NOMO-1 (cell line): ENCODE measurements at regions not wholly inside any gene's neighbourhood (a gene's known extent, or its start where the extent isn't known, plus 50 kb on each side); places are given as distances from the start of the nearest gene placed in this dataset.
"Not testable (repeated sequence)": the region's sequence is repeated elsewhere in the genome, so short reads cannot be mapped to it uniquely, and the experiment has no call there.

Source experiments
- DNase-seq, 2 experiments: peaks; one replicate each; lab custom pipeline; 2025; ENCODE audit not compliant: unreplicated experiment in 2 of 2; lab: John Stamatoyannopoulos, UW

- DNase-seq, result no peak
Observed at GRCh38 chr19:32058131-32058530, 287.3 kb upstream of the ZNF507 start.

GRCh38 chr19:32061315-32061714 lies 284.1 kb upstream of the ZNF507 start:
- no peak for DNase-seq

- no peak for DNase-seq
Observed at GRCh38 chr19:32063601-32064000, 281.8 kb upstream of the ZNF507 start.

- no peak for DNase-seq
Observed at GRCh38 chr19:32066056-32066455, 279.4 kb upstream of the ZNF507 start.

- DNase-seq, result no peak
Observed at GRCh38 chr19:32067685-32068084, 277.7 kb upstream of the ZNF507 start.

- no peak for DNase-seq
Observed at GRCh38 chr19:32068793-32069192, 276.6 kb upstream of the ZNF507 start.

- DNase-seq, result no peak
Observed at GRCh38 chr19:32070101-32070500, 275.3 kb upstream of the ZNF507 start.

- no peak for DNase-seq
Observed at GRCh38 chr19:32082028-32082427, 263.4 kb upstream of the ZNF507 start.

- not testable (repeated sequence) for DNase-seq
Observed at GRCh38 chr19:32084756-32085363, 260.6 kb upstream of the ZNF507 start.

GRCh38 chr19:32091241-32091640 lies 254.2 kb upstream of the ZNF507 start:
- no peak for DNase-seq

GRCh38 chr19:32097011-32097410 lies 248.4 kb upstream of the ZNF507 start:
- no peak for DNase-seq

- no peak for DNase-seq
Observed at GRCh38 chr19:32097620-32098019, 247.8 kb upstream of the ZNF507 start.

- DNase-seq, result no peak
Observed at GRCh38 chr19:32098968-32099367, 246.4 kb upstream of the ZNF507 start.

GRCh38 chr19:32101206-32101605 lies 244.2 kb upstream of the ZNF507 start:
- no peak for DNase-seq

GRCh38 chr19:32103541-32103940 lies 241.9 kb upstream of the ZNF507 start:
- DNase-seq, result no peak

GRCh38 chr19:32104153-32104849 lies 241.1 kb upstream of the ZNF507 start:
- DNase-seq, result no peak

- DNase-seq, result no peak
Observed at GRCh38 chr19:32104850-32105235, 240.6 kb upstream of the ZNF507 start.

GRCh38 chr19:32105527-32106310 lies 239.7 kb upstream of the ZNF507 start:
- DNase-seq, result no peak

GRCh38 chr19:32122258-32122657 lies 223.2 kb upstream of the ZNF507 start:
- no peak for DNase-seq

GRCh38 chr19:32123355-32123940 lies 222.0 kb upstream of the ZNF507 start:
- DNase-seq, result no peak

GRCh38 chr19:32124585-32124984 lies 220.8 kb upstream of the ZNF507 start:
- no peak for DNase-seq
